ENCODE measurements at regions not wholly inside any gene's neighbourhood (a gene's known extent, or its start where the extent isn't known, plus 50 kb on each side); places are given as distances from the start of the nearest gene placed in this dataset.

DNA sequence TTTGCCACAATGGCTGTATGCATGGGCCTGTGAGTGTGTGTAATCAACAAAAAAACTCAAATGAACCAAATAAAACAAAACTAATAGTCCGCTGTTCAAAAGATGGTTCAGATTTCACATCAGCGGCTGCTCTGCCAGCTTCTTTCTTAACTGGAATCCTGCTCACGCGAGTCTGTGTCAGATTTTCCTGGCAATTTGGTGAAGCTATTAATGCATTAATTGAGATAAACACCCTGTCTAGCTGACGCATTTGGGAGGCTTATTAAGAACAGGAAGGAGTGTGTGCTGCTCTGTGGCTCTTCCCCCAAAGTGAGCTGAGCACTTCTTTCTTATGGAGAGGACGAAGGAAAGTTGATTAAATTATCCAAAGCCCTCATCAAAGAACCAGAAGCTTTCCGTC is 336.6 kb upstream of the MKI67 start:
- TF ChIP-seq U2AF1 (optimal IDR thresholded peaks at IDR 0.05; ENCODE audit: low read depth, low read length) = no peak
- no peak for TF ChIP-seq ZNF672 (CRISPR knock-in tag; IDR thresholded peaks at IDR 0.05)
- no peak for TF ChIP-seq HNF1A (IDR thresholded peaks at IDR 0.05; ENCODE audit: low read depth)
- TF ChIP-seq HNF1A (CRISPR knock-in tag; IDR thresholded peaks at IDR 0.05; ENCODE audit: borderline replicate concordance) = no peak
- TF ChIP-seq BRF2 (CRISPR knock-in tag; IDR thresholded peaks at IDR 0.05) = no peak
- TF ChIP-seq, protein P1, sequence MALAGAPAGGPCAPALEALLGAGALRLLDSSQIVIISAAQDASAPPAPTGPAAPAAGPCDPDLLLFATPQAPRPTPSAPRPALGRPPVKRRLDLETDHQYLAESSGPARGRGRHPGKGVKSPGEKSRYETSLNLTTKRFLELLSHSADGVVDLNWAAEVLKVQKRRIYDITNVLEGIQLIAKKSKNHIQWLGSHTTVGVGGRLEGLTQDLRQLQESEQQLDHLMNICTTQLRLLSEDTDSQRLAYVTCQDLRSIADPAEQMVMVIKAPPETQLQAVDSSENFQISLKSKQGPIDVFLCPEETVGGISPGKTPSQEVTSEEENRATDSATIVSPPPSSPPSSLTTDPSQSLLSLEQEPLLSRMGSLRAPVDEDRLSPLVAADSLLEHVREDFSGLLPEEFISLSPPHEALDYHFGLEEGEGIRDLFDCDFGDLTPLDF (CRISPR knock-in tag; IDR thresholded peaks at IDR 0.05) = no peak
- TF ChIP-seq IRF9 (CRISPR knock-in tag; IDR thresholded peaks at IDR 0.05; ENCODE audit: borderline replicate concordance) = no peak

All from HepG2 (cell line).